ENCODE measurements at regions not wholly inside any gene's neighbourhood (a gene's known extent, or its start where the extent isn't known, plus 50 kb on each side); places are given as distances from the start of the nearest gene placed in this dataset.

DNA sequence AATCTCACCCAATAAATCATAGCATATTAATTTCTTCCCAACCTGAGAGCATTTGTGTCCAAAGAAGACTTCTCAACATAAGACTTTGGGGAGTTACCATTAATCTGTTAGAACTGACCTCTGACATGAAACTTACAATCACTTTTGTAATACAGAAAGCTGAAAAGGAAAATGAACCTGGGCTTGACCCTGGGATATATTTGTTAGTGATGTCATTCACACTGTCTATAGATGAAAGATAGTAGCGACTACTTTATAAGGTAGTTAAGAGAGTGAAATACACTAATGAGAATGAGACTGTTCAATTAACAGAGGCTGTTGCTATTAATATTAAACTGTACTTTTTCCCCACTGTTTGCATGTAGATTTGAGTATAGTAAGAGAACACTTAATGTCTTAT, 1334.8 kb upstream of the TMEM132C start:
- no peak for TF ChIP-seq SPI1 (IDR thresholded peaks at IDR 0.05; ENCODE audit: borderline replicate concordance, low read depth)
- H3K4me3 ChIP-seq (replicated peaks; ENCODE audit: insufficient read depth, low read length) = no peak overlapping the region
- no peak overlapping the region for H3K27ac ChIP-seq (replicated peaks)
- DNase-seq (ENCODE audit: low read depth in 1 of 2, low spot score in 1 of 2) = no peak
- no peaks in the 10 kb centered on the region for H3K27me3 ChIP-seq (ENCODE audit: insufficient read depth, poor library complexity, severe bottlenecking)

DNA sequence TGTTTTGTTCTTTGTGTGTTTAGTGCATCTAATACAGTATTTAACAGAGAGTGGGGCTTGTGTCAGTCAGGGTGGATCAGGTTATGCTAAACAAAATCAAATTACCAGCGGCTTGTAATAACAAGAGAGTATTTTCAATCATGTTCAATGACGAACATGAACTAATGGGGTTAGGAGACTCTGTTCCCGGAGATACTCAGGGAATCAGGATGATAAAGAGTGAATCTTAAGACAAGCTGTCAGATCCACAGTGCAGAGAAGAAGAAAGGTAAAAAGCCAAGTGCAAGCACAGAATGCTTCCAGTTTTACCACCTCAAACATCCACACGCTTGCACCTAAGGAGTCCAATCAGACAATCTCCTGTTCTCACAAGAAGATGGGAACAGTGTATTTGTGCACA, 1331.5 kb upstream of the TMEM132C start:
- no peak for DNase-seq (ENCODE audit: low read depth in 1 of 2, low spot score in 1 of 2)
- no peak for TF ChIP-seq SPI1 (IDR thresholded peaks at IDR 0.05; ENCODE audit: borderline replicate concordance, low read depth)
- TF ChIP-seq POLR2AphosphoS5 (IDR thresholded peaks at IDR 0.05; ENCODE audit: low read depth) = no peak
- TF ChIP-seq, protein P1, sequence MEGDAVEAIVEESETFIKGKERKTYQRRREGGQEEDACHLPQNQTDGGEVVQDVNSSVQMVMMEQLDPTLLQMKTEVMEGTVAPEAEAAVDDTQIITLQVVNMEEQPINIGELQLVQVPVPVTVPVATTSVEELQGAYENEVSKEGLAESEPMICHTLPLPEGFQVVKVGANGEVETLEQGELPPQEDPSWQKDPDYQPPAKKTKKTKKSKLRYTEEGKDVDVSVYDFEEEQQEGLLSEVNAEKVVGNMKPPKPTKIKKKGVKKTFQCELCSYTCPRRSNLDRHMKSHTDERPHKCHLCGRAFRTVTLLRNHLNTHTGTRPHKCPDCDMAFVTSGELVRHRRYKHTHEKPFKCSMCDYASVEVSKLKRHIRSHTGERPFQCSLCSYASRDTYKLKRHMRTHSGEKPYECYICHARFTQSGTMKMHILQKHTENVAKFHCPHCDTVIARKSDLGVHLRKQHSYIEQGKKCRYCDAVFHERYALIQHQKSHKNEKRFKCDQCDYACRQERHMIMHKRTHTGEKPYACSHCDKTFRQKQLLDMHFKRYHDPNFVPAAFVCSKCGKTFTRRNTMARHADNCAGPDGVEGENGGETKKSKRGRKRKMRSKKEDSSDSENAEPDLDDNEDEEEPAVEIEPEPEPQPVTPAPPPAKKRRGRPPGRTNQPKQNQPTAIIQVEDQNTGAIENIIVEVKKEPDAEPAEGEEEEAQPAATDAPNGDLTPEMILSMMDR (IDR thresholded peaks at IDR 0.05; ENCODE audit: insufficient read depth, low read length) = no peak
- TF ChIP-seq, protein P2, sequence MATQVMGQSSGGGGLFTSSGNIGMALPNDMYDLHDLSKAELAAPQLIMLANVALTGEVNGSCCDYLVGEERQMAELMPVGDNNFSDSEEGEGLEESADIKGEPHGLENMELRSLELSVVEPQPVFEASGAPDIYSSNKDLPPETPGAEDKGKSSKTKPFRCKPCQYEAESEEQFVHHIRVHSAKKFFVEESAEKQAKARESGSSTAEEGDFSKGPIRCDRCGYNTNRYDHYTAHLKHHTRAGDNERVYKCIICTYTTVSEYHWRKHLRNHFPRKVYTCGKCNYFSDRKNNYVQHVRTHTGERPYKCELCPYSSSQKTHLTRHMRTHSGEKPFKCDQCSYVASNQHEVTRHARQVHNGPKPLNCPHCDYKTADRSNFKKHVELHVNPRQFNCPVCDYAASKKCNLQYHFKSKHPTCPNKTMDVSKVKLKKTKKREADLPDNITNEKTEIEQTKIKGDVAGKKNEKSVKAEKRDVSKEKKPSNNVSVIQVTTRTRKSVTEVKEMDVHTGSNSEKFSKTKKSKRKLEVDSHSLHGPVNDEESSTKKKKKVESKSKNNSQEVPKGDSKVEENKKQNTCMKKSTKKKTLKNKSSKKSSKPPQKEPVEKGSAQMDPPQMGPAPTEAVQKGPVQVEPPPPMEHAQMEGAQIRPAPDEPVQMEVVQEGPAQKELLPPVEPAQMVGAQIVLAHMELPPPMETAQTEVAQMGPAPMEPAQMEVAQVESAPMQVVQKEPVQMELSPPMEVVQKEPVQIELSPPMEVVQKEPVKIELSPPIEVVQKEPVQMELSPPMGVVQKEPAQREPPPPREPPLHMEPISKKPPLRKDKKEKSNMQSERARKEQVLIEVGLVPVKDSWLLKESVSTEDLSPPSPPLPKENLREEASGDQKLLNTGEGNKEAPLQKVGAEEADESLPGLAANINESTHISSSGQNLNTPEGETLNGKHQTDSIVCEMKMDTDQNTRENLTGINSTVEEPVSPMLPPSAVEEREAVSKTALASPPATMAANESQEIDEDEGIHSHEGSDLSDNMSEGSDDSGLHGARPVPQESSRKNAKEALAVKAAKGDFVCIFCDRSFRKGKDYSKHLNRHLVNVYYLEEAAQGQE (IDR thresholded peaks at IDR 0.05; ENCODE audit: insufficient replicate concordance, low read depth) = no peak
- no peak for TF ChIP-seq GABPA (IDR thresholded peaks at IDR 0.05; ENCODE audit: low read depth)
- no peak overlapping the region for H3K27ac ChIP-seq (replicated peaks)
- no peak overlapping the region for H3K4me3 ChIP-seq (replicated peaks; ENCODE audit: insufficient read depth, low read length)
- no peaks in the 10 kb centered on the region for H3K27me3 ChIP-seq (ENCODE audit: insufficient read depth, poor library complexity, severe bottlenecking)

DNA sequence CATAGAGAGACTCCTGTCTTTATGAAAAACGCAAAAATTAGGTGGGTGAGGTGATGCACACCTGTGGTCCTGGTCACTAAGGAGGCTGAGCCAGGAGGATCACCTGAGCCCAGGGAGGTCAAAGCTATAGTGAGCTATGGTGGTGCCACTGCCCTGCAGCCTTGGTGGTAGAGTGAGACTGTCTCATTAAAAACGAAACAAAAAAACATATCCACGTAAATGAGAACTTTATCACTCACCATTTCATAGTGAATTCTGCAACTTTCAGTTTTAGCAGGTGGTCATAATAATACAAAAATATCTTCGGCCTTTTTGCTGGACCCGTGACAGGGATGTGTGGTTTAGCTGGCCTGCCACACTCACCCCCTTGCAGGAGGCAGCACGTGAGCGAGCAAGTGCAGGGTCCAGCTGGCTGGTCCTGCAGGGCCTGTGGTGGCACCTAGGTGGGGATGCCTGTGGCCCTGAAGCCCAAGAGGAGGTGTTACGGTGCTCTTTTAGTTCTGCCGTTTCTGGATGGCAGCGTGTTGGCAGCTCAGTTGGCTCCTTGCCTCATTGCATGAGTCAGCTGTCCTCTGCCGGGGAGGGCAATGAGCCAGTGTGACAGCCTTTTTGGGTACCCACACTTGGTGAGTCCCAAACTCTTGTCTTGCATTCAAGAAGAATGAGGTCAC, 1330.7 kb upstream of the TMEM132C start:
- DNase-seq (ENCODE audit: low read depth in 1 of 2, low spot score in 1 of 2) = no peak
- TF ChIP-seq SPI1 (IDR thresholded peaks at IDR 0.05; ENCODE audit: borderline replicate concordance, low read depth) = no peak
- no peak for TF ChIP-seq POLR2AphosphoS5 (IDR thresholded peaks at IDR 0.05; ENCODE audit: low read depth)
- TF ChIP-seq, protein P2 (IDR thresholded peaks at IDR 0.05; ENCODE audit: insufficient replicate concordance, low read depth) = no peak
- no peak for TF ChIP-seq GABPA (IDR thresholded peaks at IDR 0.05; ENCODE audit: low read depth)
- TF ChIP-seq, protein P1 (IDR thresholded peaks at IDR 0.05; ENCODE audit: insufficient read depth, low read length) = no peak
- Histone ChIP-seq H3K27ac (replicated peaks) (no peak overlapping the region), H3K4me3 (replicated peaks; ENCODE audit: insufficient read depth, low read length) (no peak overlapping the region), H3K27me3 (ENCODE audit: insufficient read depth, poor library complexity, severe bottlenecking) (no peaks in the 10 kb centered on the region)

DNA sequence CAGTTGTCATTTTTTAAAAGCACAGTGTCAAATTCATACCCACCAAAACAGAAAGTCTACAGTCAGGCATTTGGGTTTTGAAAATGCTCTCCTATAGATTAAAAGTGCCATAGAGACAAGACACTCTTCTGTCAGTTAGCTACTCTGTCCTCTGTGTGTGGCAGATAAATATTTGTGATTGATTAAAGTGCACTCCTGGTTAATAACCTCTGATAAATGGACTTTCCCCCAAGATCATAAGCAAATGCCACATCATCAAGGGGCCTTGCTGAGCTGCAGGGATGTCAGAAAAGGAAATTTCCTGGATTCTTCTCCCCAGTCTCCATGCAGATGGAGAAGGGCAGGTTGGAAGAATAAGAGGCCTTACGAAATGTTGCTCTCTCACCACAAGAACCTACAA, 1329.5 kb upstream of the TMEM132C start:
- Histone ChIP-seq H3K27ac (replicated peaks) (no peak overlapping the region), H3K27me3 (ENCODE audit: insufficient read depth, poor library complexity, severe bottlenecking) (no peaks in the 10 kb centered on the region), H3K4me3 (replicated peaks; ENCODE audit: insufficient read depth, low read length) (no peak overlapping the region)
- TF ChIP-seq GABPA (IDR thresholded peaks at IDR 0.05; ENCODE audit: low read depth) = no peak
- TF ChIP-seq, protein P1 (IDR thresholded peaks at IDR 0.05; ENCODE audit: insufficient read depth, low read length) = no peak
- TF ChIP-seq, protein P2 (IDR thresholded peaks at IDR 0.05; ENCODE audit: insufficient replicate concordance, low read depth) = no peak
- no peak for TF ChIP-seq SPI1 (IDR thresholded peaks at IDR 0.05; ENCODE audit: borderline replicate concordance, low read depth)
- no peak for TF ChIP-seq POLR2AphosphoS5 (IDR thresholded peaks at IDR 0.05; ENCODE audit: low read depth)
- DNase-seq (ENCODE audit: low read depth in 1 of 2, low spot score in 1 of 2) = no peak

Measured in HL-60 (cell line).